GM12873 (cell line): ENCODE measurements at regions not wholly inside any gene's neighbourhood (a gene's known extent, or its start where the extent isn't known, plus 50 kb on each side); places are given as distances from the start of the nearest gene placed in this dataset.

Source experiments
- TF ChIP-seq, protein P1 (sequence below): IDR thresholded peaks from 2 replicates; pipeline ENCODE4 v1.5.1; 2012; ENCODE audit warnings: low read depth, mild to moderate bottlenecking, moderate library complexity, low read length, control low read depth; ENCODE audit not compliant: insufficient read depth; ENCODE audit errors: missing control alignments

DNA sequence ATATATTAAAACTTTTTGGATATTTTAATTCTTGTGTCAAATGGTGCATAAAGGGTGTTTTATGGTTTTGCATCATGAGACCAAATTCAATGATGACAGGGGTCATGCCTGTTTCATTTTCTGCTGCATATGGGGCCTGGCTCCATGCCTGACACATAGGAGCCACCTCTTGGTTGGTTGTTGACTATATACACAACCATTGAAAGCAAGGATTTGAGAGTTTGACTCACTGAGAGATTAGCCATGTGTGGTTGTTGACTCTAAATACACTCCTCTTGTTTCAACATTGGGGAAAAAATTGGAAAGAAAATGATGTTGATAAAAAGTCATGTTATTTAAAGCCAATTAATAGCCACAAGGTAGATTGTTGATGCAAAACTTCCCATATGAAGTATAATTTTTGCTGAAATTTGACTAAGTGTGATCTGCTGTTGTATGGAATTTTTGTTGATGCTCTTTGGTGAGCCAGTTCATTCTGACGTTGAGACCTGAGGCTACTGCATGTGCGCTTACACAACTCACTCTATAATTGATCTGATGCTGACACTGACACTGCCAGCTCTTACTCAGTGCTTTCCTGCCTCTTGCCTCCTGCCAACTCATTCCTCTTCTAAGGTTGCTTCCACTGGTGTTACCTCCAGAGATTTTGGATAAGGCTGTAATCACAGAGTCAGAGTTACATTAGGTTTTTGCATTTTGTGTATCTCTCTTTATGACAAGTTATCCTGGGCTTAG lies 446.2 kb upstream of the SLC14A2 start:
- TF ChIP-seq, protein P1, sequence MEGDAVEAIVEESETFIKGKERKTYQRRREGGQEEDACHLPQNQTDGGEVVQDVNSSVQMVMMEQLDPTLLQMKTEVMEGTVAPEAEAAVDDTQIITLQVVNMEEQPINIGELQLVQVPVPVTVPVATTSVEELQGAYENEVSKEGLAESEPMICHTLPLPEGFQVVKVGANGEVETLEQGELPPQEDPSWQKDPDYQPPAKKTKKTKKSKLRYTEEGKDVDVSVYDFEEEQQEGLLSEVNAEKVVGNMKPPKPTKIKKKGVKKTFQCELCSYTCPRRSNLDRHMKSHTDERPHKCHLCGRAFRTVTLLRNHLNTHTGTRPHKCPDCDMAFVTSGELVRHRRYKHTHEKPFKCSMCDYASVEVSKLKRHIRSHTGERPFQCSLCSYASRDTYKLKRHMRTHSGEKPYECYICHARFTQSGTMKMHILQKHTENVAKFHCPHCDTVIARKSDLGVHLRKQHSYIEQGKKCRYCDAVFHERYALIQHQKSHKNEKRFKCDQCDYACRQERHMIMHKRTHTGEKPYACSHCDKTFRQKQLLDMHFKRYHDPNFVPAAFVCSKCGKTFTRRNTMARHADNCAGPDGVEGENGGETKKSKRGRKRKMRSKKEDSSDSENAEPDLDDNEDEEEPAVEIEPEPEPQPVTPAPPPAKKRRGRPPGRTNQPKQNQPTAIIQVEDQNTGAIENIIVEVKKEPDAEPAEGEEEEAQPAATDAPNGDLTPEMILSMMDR, result no peak

DNA sequence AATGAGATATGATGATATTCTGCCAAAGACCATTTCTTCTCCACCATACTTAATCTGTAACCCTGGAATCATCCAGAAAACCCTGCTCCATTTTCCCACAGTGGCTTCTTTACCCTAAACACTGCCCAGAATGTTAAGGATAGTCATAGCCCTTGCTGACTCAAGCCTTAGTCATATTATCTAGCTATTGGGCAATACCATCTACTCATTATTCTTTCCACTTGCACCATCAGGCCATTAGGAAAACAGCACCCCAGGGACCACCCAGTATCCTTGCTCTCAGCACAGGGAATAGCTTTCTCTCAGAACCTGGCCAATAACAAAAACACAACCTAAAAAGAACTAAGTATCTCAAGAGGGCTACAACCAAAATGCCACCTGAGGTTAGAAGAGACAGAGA lies 445.7 kb upstream of the SLC14A2 start:
- TF ChIP-seq, protein P1, result no peak

DNA sequence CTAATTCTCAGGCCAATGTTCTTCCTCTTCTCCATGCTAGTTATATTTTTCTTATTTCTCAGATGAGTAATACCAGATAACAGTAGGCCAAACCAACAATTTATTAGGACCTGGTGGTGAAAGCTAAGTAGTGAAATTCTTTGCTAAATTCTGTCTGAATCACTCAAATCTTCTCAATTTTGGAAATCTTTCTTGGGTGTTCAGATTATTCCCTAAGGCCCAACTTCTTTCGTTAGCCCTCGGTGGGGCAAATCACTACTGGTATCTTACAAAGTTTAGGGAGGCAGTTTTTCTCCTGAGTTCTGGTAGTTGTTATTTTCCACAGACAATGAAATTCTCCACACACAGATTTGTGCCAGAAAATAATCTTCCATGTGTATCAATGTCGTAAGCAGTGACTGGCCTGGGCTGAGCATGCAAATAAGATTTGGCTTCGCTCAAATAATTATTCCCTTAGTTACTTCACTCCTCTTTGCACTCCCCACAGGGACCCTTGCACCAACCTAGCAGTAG lies 443.5 kb upstream of the SLC14A2 start:
- TF ChIP-seq, protein P1, result no peak

DNA sequence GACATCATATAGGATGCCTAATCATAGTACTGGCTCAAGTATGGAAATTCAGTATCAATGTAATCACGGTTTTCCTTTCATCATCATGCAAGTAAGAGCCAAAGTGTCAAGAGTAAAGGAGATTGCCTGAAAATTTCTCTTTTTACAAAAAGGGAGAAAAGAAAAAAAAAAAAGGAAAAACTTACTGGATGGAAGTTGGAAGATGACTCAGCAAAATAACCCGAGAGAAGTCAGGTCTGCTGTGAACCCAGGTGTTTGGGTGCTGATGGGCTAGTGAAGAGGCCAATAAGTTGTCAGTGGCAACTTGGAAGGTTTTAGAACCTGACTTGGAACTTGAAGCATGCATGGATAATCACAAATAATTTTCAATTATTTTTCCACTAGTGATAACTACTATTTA lies 441.9 kb upstream of the SLC14A2 start:
- TF ChIP-seq, protein P1, result no peak

DNA sequence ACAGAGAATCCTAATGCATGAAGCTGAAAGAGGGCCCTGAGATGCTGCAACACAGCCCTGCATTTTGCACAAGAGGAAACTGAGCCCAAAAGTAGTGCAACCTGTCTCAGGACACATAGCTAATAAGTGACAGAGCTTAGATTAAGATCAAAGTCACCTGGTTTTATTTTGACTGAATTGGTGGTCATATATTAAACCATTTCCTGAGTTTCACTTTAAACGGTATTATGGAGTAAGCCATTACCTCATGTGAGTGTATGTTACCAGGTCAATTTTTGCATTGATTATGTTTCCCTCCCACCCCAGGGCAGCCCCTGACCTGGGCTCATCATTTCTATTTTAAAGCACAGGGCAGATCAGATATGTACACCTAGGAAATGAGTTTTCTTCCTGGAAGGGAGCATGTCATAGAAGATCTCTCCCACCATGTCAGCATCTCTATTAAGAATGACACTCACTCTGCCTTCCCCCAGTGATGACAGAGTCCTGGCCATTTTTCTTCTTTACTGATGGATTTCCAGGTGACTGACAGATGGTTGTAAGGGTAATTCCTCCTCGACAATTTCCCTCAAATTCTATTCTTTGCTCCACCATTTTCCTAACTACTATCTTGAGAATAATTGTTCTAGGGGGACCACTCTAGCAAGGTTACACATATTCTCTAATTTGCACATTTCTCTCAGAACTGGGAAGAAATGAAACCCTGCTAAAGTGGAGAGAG lies 441.3 kb upstream of the SLC14A2 start:
- TF ChIP-seq, protein P1, result no peak

DNA sequence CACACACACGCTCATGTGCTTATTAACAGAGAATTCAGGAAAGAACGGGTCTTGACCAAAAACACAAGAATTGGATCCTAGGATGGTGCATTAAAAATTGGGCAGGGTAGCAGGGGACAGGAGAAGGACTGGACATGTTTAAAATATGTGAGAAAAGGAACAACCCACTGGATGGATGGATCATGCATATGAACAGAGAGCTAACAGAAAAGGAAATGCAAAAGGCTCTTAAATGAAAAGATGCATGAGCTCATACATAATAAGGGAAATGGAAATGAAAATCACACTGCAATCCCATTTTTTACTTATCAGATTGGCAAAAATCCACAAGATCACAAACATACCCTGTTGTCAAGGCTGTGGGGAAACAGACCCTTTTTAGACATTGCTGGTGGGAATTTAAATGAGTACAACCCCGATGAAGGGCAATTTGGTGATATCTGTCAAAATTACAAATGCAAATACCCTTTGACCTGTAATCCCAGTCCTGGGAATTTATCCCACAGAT lies 440.6 kb upstream of the SLC14A2 start:
- TF ChIP-seq, protein P1, result no peak

DNA sequence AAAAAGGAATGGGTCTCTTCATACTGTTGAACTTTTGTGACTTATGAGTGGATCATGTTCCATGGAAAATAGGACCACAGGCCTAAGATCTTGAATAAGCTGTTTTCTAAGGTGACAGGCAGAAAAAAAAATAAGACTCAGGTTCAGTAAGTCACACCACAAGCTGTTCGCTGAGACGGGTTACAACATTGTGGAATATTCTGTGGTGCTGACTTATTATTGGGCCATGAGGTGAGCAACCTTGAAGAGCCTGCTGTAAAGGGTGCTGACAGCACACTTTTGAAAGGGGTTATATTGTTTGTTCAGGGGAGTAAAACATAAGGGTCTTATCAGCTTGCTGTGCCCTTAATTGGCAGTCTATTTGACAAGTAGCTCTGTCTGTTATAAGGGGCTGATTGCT lies 439.8 kb upstream of the SLC14A2 start:
- TF ChIP-seq, protein P1, result no peak
